ENCODE measurements at regions not wholly inside any gene's neighbourhood (a gene's known extent, or its start where the extent isn't known, plus 50 kb on each side); places are given as distances from the start of the nearest gene placed in this dataset.

- Mint-ChIP-seq H3K27ac (ENCODE audit: unreplicated experiment) (peak overlapping the region; percentile 56), H3K9me3 (ENCODE audit: low read depth) (no peaks in the 10 kb centered on the region), H3K4me3 (ENCODE audit: unreplicated experiment) (no peak overlapping the region), H3K27me3 (ENCODE audit: low read depth) (no peaks in the 10 kb centered on the region), H3K36me3 (ENCODE audit: low read depth) (no peaks in the 10 kb centered on the region), H3K4me1 (ENCODE audit: low read depth) (peaks cover 46% of the 10 kb centered on the region)
- DNase-seq (ENCODE audit: low spot score), result no peak
- TF ChIP-seq CTCF (IDR thresholded peaks at IDR 0.05), result no peak
Observed at GRCh38 chr6:166736634-166737033, 109.6 kb upstream of the RPS6KA2 start.

GRCh38 chr6:166733900-166734299 lies 106.8 kb upstream of the RPS6KA2 start:
- no peaks in the 10 kb centered on the region for H3K27me3 Mint-ChIP-seq (ENCODE audit: low read depth)
- H3K4me3 Mint-ChIP-seq (ENCODE audit: unreplicated experiment), result no peak overlapping the region
- no peaks in the 10 kb centered on the region for H3K9me3 Mint-ChIP-seq (ENCODE audit: low read depth)
- peaks cover 27% of the 10 kb centered on the region for H3K4me1 Mint-ChIP-seq (ENCODE audit: low read depth)
- H3K36me3 Mint-ChIP-seq (ENCODE audit: low read depth), result no peaks in the 10 kb centered on the region
- no peak overlapping the region for H3K27ac Mint-ChIP-seq (ENCODE audit: unreplicated experiment)
- TF ChIP-seq CTCF (IDR thresholded peaks at IDR 0.05), result no peak
- DNase-seq (ENCODE audit: low spot score), result no peak

- Mint-ChIP-seq H3K4me3 (ENCODE audit: unreplicated experiment) (no peak overlapping the region), H3K4me1 (ENCODE audit: low read depth) (peaks cover 10% of the 10 kb centered on the region), H3K9me3 (ENCODE audit: low read depth) (no peaks in the 10 kb centered on the region), H3K36me3 (ENCODE audit: low read depth) (no peaks in the 10 kb centered on the region), H3K27me3 (ENCODE audit: low read depth) (no peaks in the 10 kb centered on the region), H3K27ac (ENCODE audit: unreplicated experiment) (no peak overlapping the region)
- no peak for TF ChIP-seq CTCF (IDR thresholded peaks at IDR 0.05)
- no peak for DNase-seq (ENCODE audit: low spot score)
Observed at GRCh38 chr6:166729658-166730057, 102.6 kb upstream of the RPS6KA2 start.

- TF ChIP-seq CTCF (IDR thresholded peaks at IDR 0.05), result no peak
- H3K4me3 Mint-ChIP-seq (ENCODE audit: unreplicated experiment), result no peak overlapping the region
- no peak for DNase-seq (ENCODE audit: low spot score)
- no peaks in the 10 kb centered on the region for H3K27me3 Mint-ChIP-seq (ENCODE audit: low read depth)
- no peaks in the 10 kb centered on the region for H3K9me3 Mint-ChIP-seq (ENCODE audit: low read depth)
- no peak overlapping the region for H3K27ac Mint-ChIP-seq (ENCODE audit: unreplicated experiment)
- H3K36me3 Mint-ChIP-seq (ENCODE audit: low read depth), result no peaks in the 10 kb centered on the region
- H3K4me1 Mint-ChIP-seq (ENCODE audit: low read depth), result peaks cover 10% of the 10 kb centered on the region
Observed at GRCh38 chr6:166728884-166729530, 102.0 kb upstream of the RPS6KA2 start.

- no peak overlapping the region for H3K27ac Mint-ChIP-seq (ENCODE audit: unreplicated experiment)
- DNase-seq (ENCODE audit: low spot score), result no peak
- no peaks in the 10 kb centered on the region for H3K9me3 Mint-ChIP-seq (ENCODE audit: low read depth)
- peaks cover 10% of the 10 kb centered on the region for H3K4me1 Mint-ChIP-seq (ENCODE audit: low read depth)
- no peaks in the 10 kb centered on the region for H3K27me3 Mint-ChIP-seq (ENCODE audit: low read depth)
- H3K36me3 Mint-ChIP-seq (ENCODE audit: low read depth), result no peaks in the 10 kb centered on the region
- H3K4me3 Mint-ChIP-seq (ENCODE audit: unreplicated experiment), result no peak overlapping the region
- no peak for TF ChIP-seq CTCF (IDR thresholded peaks at IDR 0.05)
Observed at GRCh38 chr6:166726201-166726600, 99.2 kb upstream of the RPS6KA2 start.
